Fibroblast of lung (primary cell): ENCODE measurements at regions not wholly inside any gene's neighbourhood (a gene's known extent, or its start where the extent isn't known, plus 50 kb on each side); places are given as distances from the start of the nearest gene placed in this dataset.

Experiments
- DNase-seq, 2 donors: peaks; one replicate each; pipeline versions ENCODE4 v3.0.0 to v3.0.0-alpha.2; 2010; ENCODE audit warnings: low read depth in 2 of 2
- H2AFZ ChIP-seq: 2 replicates; pipeline ENCODE4 v1.5.1; 2012; ENCODE audit warnings: low read length, control low read depth, inconsistent platforms
- H3K27ac ChIP-seq: 2 replicates; pipeline ENCODE4 v1.5.1; 2011; ENCODE audit warnings: low read length, control low read depth; ENCODE audit not compliant: insufficient read depth
- H3K27me3 ChIP-seq: 2 replicates; pipeline ENCODE4 v1.5.1; 2011; ENCODE audit warnings: mild to moderate bottlenecking, low read length; ENCODE audit not compliant: control insufficient read depth, insufficient read depth
- H3K36me3 ChIP-seq: 2 replicates; pipeline ENCODE4 v1.5.1; 2011; ENCODE audit warnings: low read length; ENCODE audit not compliant: control insufficient read depth, insufficient read depth
- H3K4me1 ChIP-seq: 2 replicates; pipeline ENCODE4 v1.5.1; 2011; ENCODE audit warnings: low read length; ENCODE audit not compliant: control insufficient read depth, insufficient read depth; ENCODE audit errors: extremely low read depth
- H3K4me2 ChIP-seq: 2 replicates; pipeline ENCODE4 v1.5.1; 2011; ENCODE audit warnings: low read length, control low read depth; ENCODE audit not compliant: insufficient read depth; ENCODE audit errors: extremely low read depth
- H3K4me3 ChIP-seq, 4 experiments: fragments of 200-600 bp in 1 of 4; sonication (generic) in 1 of 4; replicated peaks in 1 of 4; 2 replicates each; pipeline ENCODE4 v1.5.1; 2011 to 2016; ENCODE audit warnings: low read length in 4 of 4, low read depth in 3 of 4, mild to moderate bottlenecking in 3 of 4, control low read depth in 2 of 4, inconsistent platforms in 1 of 4, mixed read lengths in 1 of 4; ENCODE audit not compliant: insufficient read depth in 1 of 4; ENCODE audit errors: control extremely low read depth in 1 of 4
- H3K79me2 ChIP-seq: 2 replicates; pipeline ENCODE4 v1.5.1; 2012; ENCODE audit warnings: mild to moderate bottlenecking, low read length, inconsistent platforms; ENCODE audit not compliant: control insufficient read depth, insufficient read depth
- H3K9ac ChIP-seq: 2 replicates; pipeline ENCODE4 v1.5.1; 2011; ENCODE audit warnings: mild to moderate bottlenecking, low read length, control low read depth; ENCODE audit not compliant: insufficient read depth
- H3K9me3 ChIP-seq: 2 replicates; pipeline ENCODE4 v1.5.1; 2012; ENCODE audit warnings: low read depth, low read length; ENCODE audit not compliant: control insufficient read depth, insufficient read depth
- H4K20me1 ChIP-seq: 2 replicates; pipeline ENCODE4 v1.5.1; 2011; ENCODE audit warnings: low read length; ENCODE audit not compliant: control insufficient read depth, insufficient read depth; ENCODE audit errors: extremely low read depth
- EZH2 ChIP-seq: IDR thresholded peaks from 2 replicates; pipeline ENCODE4 v1.5.1; 2012; ENCODE audit warnings: low read length, control low read depth, mild to moderate bottlenecking; ENCODE audit errors: missing control alignments
- TF ChIP-seq, protein P1 (sequence below), 2 donors: IDR thresholded peaks in 1 of 2; conservative IDR thresholded peaks in 1 of 2; 1 replicate in 1 of 2; 2 replicates in 1 of 2; pipeline ENCODE4 v1.5.1; 2011 to 2012; ENCODE audit warnings: low read length in 2 of 2, control low read depth in 1 of 2, inconsistent platforms in 1 of 2, low read depth in 1 of 2, mild to moderate bottlenecking in 1 of 2

DNA sequence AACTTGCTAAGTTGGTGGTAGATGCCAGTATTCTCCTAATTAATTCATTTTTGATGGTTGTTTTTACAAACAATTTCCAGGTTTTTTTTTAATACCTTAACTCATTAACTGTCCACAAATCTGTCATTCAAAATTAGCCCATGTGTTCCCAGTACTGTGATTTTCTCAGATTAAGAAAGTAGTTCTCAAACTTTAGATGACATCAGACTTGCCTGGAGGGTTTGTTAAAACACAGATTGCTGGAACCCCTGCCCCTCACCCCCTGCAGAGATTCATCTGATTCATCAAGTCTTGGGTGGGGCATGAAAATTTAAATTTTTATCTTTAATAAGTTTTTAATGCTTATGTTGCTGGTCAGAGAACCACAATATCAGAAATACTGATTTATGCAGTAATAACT lies 130.5 kb downstream of the BACH1 start:
- no peaks in the 10 kb centered on the region for H3K79me2 ChIP-seq
- no peak overlapping the region for H2AFZ ChIP-seq
- no peak overlapping the region for H3K4me2 ChIP-seq
- no peak for DNase-seq
- no peaks in the 10 kb centered on the region for H3K4me1 ChIP-seq
- TF ChIP-seq, protein P1, sequence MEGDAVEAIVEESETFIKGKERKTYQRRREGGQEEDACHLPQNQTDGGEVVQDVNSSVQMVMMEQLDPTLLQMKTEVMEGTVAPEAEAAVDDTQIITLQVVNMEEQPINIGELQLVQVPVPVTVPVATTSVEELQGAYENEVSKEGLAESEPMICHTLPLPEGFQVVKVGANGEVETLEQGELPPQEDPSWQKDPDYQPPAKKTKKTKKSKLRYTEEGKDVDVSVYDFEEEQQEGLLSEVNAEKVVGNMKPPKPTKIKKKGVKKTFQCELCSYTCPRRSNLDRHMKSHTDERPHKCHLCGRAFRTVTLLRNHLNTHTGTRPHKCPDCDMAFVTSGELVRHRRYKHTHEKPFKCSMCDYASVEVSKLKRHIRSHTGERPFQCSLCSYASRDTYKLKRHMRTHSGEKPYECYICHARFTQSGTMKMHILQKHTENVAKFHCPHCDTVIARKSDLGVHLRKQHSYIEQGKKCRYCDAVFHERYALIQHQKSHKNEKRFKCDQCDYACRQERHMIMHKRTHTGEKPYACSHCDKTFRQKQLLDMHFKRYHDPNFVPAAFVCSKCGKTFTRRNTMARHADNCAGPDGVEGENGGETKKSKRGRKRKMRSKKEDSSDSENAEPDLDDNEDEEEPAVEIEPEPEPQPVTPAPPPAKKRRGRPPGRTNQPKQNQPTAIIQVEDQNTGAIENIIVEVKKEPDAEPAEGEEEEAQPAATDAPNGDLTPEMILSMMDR (conservative IDR thresholded peaks at IDR 0.05 in 1 of 2, IDR thresholded peaks at IDR 0.05 in 1 of 2; ENCODE audit: low read depth in 1 of 2, low read length in 2 of 2): no peak
- no peak for TF ChIP-seq EZH2
- H3K9me3 ChIP-seq: no peaks in the 10 kb centered on the region
- H3K9ac ChIP-seq: no peak overlapping the region
- H3K27me3 ChIP-seq: no peaks in the 10 kb centered on the region
- no peaks in the 10 kb centered on the region for H4K20me1 ChIP-seq
- H3K27ac ChIP-seq: no peak overlapping the region
- no peaks in the 10 kb centered on the region for H3K36me3 ChIP-seq
- no peak overlapping the region for H3K4me3 ChIP-seq

- H3K79me2 ChIP-seq: no peaks in the 10 kb centered on the region
- no peak overlapping the region for H2AFZ ChIP-seq
- no peak for TF ChIP-seq EZH2
- TF ChIP-seq, protein P1 (conservative IDR thresholded peaks at IDR 0.05 in 1 of 2, IDR thresholded peaks at IDR 0.05 in 1 of 2; ENCODE audit: low read depth in 1 of 2, low read length in 2 of 2): no peak
- H3K4me2 ChIP-seq: no peak overlapping the region
- no peaks in the 10 kb centered on the region for H3K27me3 ChIP-seq
- no peak overlapping the region for H3K4me3 ChIP-seq
- H3K9me3 ChIP-seq: no peaks in the 10 kb centered on the region
- H3K9ac ChIP-seq: no peak overlapping the region
- no peaks in the 10 kb centered on the region for H4K20me1 ChIP-seq
- DNase-seq: no peak
- no peaks in the 10 kb centered on the region for H3K36me3 ChIP-seq
- H3K4me1 ChIP-seq: no peaks in the 10 kb centered on the region
- no peak overlapping the region for H3K27ac ChIP-seq
Measured at GRCh38 chr21:29430030-29430429, 131.3 kb downstream of the BACH1 start.

DNA sequence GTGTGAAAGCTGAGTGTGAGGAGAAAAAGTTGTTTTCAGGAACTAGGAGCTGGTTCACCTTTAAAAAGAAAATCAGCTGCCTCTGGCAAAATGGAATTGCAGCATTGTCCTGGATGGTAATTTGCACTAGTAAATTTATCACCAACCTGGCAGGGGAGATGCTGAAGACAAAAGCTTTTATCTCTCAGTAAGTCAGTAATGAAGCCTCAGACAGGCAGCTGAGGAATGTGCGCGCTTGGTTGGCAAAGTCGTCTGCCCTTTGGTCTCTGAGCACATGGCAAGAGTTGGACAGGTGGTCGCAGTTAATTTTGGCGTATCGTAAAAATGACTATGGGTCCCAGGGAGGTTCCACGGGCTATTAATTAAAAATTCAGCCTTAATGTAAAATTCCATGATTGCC lies 131.9 kb downstream of the BACH1 start:
- H3K4me1 ChIP-seq: no peaks in the 10 kb centered on the region
- TF ChIP-seq, protein P1 (conservative IDR thresholded peaks at IDR 0.05 in 1 of 2, IDR thresholded peaks at IDR 0.05 in 1 of 2; ENCODE audit: low read depth in 1 of 2, low read length in 2 of 2): no peak
- TF ChIP-seq EZH2: no peak
- no peak overlapping the region for H3K9ac ChIP-seq

More for the DNA sequence above, 131.9 kb downstream of the BACH1 start:
- no peaks in the 10 kb centered on the region for H3K27me3 ChIP-seq
- no peaks in the 10 kb centered on the region for H3K36me3 ChIP-seq
- no peak overlapping the region for H3K4me2 ChIP-seq
- H3K4me3 ChIP-seq: no peak overlapping the region
- no peaks in the 10 kb centered on the region for H4K20me1 ChIP-seq
- H2AFZ ChIP-seq: no peak overlapping the region
- no peak for DNase-seq
- H3K27ac ChIP-seq: no peak overlapping the region
- no peaks in the 10 kb centered on the region for H3K79me2 ChIP-seq
- H3K9me3 ChIP-seq: no peaks in the 10 kb centered on the region
